ENCODE measurements at regions not wholly inside any gene's neighbourhood (a gene's known extent, or its start where the extent isn't known, plus 50 kb on each side); places are given as distances from the start of the nearest gene placed in this dataset.

GRCh38 chr3:23051240-23052140 is 151.6 kb upstream of the UBE2E2 start:
- DNase-seq (ENCODE audit: low read depth) = no peak

- no peak for DNase-seq (ENCODE audit: low read depth)
These were observed 150.9 kb upstream of the UBE2E2 start for GRCh38 chr3:23052208-23052607.

- DNase-seq (ENCODE audit: low read depth) = peak; percentile 10
These were observed 150.5 kb upstream of the UBE2E2 start for GRCh38 chr3:23052620-23053019.

DNA sequence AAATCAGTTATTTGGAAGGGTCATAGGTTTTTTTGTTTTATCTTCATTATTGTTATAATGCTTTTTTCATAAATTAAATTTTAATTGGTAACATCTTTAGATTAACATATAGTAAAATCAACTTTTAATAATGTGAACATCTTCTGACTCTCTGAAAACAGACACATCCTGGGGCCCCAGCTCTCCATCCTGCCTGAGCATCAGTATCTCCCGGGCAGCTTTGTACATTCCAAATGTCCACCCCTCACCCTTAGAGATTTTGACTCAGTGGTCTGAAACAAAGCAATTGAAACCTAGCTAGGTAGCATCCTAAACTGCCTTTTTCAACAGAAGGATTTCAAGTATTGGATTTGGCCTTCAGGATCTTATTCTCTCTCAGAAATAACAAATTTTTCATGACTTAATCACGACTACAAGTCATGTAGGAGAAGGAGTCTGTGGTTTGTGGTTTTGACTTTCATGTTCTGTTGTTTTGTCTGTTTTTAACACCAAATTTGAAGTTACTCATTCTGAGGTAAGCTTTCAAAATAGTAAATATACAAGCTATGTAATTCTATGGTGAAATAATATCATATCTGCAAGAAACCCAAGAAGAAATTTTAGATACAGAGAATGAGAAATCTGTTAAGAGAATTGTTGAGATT is 147.3 kb upstream of the UBE2E2 start:
- peak; percentile 88 for DNase-seq (ENCODE audit: low read depth)

GRCh38 chr3:23062582-23062981 is 140.5 kb upstream of the UBE2E2 start:
- DNase-seq (ENCODE audit: low read depth) = no peak

GRCh38 chr3:23062982-23063381 is 140.1 kb upstream of the UBE2E2 start:
- DNase-seq (ENCODE audit: low read depth) = no peak

GRCh38 chr3:23067116-23067515 is 136.0 kb upstream of the UBE2E2 start:
- DNase-seq (ENCODE audit: low read depth) = no peak

- no peak for DNase-seq (ENCODE audit: low read depth)
These were observed 135.0 kb upstream of the UBE2E2 start for GRCh38 chr3:23068016-23068728.

DNA sequence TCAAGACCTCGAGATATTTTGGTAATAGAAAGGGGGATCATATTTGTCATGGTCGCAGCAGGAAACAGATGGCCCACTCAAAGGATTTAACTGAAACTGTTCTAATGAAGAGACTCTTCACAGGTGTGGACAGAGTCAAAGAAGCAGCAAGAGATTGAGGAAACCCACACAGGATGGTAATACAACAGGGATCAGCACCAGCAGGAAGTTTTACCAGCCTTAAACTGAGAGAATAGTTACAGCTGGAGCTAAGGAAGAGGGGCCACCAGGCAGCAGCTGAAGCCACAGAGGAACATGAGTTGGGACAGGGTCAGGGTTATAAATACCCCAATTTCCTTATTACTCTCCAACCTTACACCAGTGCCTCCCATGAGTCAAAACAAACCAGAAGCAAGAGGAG is 131.8 kb upstream of the UBE2E2 start:
- no peak for DNase-seq (ENCODE audit: low read depth)

- no peak for DNase-seq (ENCODE audit: low read depth)
These were observed 131.4 kb upstream of the UBE2E2 start for GRCh38 chr3:23071758-23072157.

GRCh38 chr3:23072693-23073092 is 130.4 kb upstream of the UBE2E2 start:
- no peak for DNase-seq (ENCODE audit: low read depth)

DNA sequence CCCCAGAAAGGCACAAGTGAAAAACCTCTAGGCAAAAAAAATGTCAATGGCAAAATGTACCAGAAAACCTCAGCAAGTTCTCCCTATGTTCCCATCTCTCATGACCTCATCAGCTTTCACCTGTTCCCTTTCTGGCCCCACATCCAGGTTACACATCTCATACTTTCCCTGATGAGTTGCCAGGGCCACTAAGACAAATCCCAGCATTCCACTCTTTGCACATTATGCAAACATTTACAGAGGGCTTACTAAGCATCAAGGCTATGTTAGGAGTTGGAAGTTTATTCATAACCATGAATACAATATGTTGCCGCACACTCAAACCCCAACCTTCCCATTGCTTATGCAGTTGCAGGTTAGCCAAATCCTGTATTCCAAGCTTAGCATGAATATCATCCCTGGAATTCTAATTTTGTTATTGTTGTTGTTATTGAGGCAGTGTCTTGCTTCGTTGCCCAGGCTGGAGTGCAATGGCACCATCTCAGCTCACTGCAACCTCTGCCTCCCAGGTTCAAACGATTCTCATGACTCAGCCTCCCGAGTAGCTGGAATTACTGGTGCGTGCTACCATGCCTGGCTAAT is 129.3 kb upstream of the UBE2E2 start:
- DNase-seq (ENCODE audit: low read depth) = no peak

DNA sequence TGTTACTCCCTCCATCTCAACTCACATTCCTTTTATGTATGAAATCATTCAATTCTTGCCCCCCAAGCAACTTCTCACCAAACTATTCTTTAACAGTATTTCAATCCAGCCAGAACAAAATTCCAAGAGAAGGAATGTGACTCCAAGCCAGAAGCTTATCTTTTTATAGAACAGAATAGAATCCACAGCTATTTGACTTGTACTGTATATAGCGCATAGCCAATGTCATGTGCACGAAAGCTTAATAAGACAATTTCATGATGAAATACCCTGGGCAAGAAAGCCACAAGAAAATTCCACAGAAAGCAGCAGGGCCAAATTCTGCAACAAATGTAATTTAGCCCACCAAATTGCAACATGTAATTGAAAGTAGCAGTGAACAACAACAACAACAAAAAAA is 127.6 kb upstream of the UBE2E2 start:
- DNase-seq (ENCODE audit: low read depth) = peak; percentile 43

GRCh38 chr3:23076437-23076836 is 126.7 kb upstream of the UBE2E2 start:
- DNase-seq (ENCODE audit: low read depth) = no peak

GRCh38 chr3:23077126-23077525 is 126.0 kb upstream of the UBE2E2 start:
- no peak for DNase-seq (ENCODE audit: low read depth)

DNA sequence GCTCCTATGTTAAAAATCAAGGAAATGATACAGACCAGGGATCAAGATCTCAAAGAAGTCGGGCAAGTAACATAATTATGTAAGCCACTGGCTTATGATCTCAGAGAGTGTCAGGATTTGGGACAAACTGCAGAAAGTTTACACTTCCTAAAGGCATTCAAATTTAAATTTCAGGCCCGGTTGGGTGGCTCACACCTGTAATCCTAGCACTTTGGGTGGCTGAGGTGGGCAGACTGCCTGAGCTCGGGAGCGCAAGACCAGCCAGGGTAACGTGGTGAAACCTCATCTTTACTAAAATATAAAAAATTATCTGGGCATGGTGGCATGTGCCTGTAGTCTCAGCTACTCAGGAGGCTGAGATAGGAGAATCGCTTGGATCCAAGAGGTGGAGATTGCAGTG is 124.4 kb upstream of the UBE2E2 start:
- no peak for DNase-seq (ENCODE audit: low read depth)

- peak; percentile 37 for DNase-seq (ENCODE audit: low read depth)
These were observed 123.2 kb upstream of the UBE2E2 start for GRCh38 chr3:23079976-23080375.

- DNase-seq (ENCODE audit: low read depth) = no peak
These were observed 119.4 kb upstream of the UBE2E2 start for GRCh38 chr3:23083701-23084100.

DNA sequence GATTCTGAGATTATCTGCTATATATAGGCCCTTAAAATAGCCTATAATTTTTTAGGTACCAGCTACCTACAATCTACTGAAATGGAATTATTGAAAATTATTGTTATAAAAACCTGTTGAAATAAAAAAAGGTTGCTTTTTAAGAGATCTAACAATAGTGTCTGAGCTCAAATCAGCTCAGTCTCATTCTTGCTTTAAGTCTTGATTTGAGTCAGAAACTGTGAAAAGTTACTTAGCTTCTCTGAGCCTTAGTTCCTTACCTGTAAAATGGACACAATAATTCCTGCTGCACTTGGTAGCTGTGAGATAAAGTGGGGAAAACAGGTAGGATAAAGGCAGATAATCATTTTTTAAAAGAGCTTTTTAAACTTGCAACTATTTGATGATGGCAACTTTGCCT is 118.8 kb upstream of the UBE2E2 start:
- no peak for DNase-seq (ENCODE audit: low read depth)

GRCh38 chr3:23085261-23085660 is 117.9 kb upstream of the UBE2E2 start:
- no peak for DNase-seq (ENCODE audit: low read depth)

DNA sequence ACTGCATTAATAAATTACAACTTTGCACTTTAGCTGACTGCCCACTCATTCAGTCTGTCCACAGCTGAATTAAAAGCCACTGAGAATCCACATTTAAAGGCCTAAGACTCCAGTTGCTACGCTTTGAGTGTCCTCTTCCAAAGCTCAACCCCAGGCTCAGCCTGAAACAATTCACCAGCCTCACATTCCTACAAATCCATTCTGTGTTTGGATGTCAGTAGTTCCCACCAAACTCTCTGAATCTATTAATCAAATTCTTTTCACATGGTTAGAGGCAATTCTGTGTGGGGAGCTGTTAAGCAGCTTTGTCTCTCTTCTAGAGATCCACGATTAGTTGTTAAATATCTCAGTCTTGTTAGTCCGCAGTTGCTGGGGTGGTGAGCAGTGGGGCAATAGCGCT is 116.8 kb upstream of the UBE2E2 start:
- no peak for DNase-seq (ENCODE audit: low read depth)

DNA sequence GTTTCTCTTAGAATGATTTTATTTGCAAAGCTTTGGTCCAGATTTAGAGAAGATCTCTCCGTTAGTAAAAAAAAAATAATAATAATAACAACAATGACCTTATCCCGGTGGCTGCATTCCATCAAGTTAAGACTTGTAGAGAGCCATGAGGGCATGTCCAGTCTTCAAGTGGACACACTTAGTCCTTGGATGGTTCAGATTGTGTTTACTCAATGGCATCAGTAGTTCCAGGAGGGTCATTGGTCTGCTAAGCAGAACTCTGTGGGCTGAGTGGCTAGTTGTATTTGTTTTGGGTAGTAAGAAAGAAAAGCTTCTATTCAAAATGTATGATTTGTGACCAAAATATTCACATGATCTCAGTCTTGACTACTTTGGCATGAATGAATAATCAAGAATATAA is 116.3 kb upstream of the UBE2E2 start:
- DNase-seq (ENCODE audit: low read depth) = no peak

Measured in LHCN-M2 (cell line).